GM21717 (cell line): ENCODE measurements at regions not wholly inside any gene's neighbourhood (a gene's known extent, or its start where the extent isn't known, plus 50 kb on each side); places are given as distances from the start of the nearest gene placed in this dataset.
"Not testable (repeated sequence)": the region's sequence is repeated elsewhere in the genome, so short reads cannot be mapped to it uniquely, and the experiment has no call there.

ENCODE experiments used
- ATAC-seq: cut with Tn5 transposase; IDR thresholded peaks from one replicate; pipeline ENCODE4 v1.9.1; 2021; ENCODE audit warnings: mild to moderate bottlenecking, moderate library complexity; ENCODE audit not compliant: unreplicated experiment

GRCh38 chrX:124234348-124234747, 98.1 kb upstream of the TEX13D start:
- ATAC-seq, result no peak

DNA sequence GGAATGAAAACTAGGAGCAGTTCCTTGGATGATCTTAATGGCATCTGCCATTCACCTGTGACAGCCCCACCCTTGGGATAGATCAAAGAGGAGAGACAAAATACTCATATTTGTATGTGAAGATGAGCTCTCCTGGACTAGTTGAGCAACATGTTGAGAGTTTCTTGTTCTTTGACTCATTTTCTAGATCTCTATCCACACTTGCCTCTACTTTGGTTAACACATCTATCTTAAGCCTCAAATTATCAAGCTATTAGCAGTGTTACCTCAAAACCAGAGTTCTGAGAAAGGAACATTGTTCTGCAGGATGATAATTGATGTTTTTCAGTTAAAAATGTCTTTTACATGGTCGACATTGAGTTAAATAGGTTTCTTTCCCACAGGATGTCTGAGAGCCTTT, 94.2 kb upstream of the TEX13D start:
- no peak for ATAC-seq

GRCh38 chrX:124239324-124239723, 93.1 kb upstream of the TEX13D start:
- peak; percentile 41 for ATAC-seq

GRCh38 chrX:124239911-124240310, 92.5 kb upstream of the TEX13D start:
- peak; percentile 91 for ATAC-seq

DNA sequence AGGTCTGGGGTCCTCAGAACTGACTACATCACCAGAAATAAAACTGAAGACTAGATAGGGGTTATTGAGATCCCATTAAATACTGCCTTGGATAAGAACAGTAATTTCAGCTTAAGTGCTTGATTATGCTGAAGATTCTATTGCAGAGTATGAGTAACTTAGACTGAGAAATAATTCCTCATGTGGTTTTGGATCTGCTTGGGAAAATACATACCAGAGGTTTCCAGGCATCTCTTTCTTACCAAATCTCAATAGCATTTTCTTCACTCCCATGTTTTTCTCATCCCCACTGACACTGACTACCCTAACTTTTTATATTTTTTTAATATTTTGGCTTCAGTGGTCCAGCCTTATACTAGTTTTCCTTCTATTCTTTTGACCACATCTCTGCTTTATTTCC, 92.0 kb upstream of the TEX13D start:
- no peak for ATAC-seq

DNA sequence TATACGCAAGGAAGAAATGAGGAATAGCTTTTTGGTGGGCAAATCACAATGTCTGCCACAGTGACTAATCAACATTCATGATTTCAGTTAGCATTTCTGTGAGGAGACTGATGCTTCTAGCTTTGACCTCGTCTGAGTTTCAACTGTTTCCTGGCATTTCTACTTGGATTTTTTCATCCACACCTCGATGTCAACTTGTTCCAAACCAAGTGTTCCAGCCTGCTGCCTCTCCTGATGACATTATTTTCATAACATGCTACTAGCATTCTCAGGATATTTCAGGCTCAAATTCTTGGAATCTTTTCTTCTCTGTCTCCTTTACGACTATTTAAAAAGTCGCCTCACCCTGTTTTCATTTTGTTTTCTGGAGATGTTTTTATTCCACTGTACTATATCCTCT, 90.3 kb upstream of the TEX13D start:
- ATAC-seq, result no peak

DNA sequence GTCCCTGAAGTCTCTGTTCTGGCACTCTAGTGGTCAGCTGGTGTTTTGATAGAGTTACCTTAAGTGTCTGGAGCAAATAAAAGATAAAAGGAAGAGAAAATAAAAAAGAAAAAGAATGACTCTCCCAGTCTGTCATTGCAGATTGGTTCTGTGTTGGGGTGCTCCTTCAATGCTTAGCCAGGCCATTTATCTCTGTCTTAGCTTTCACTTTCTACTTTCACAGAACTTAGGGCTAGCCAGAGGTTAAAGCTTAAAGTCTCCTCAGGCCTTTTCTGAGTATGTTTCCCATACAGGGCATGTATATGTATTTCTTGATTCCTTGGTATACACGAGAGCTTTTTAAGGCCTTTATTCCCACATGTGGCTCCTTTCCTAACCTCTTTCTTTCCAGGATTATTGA, 83.1 kb upstream of the TEX13D start:
- ATAC-seq, result no peak

- no peak for ATAC-seq
Measured at GRCh38 chrX:124250835-124251437, 81.5 kb upstream of the TEX13D start.

- ATAC-seq, result no peak
Measured at GRCh38 chrX:124254611-124255010, 77.8 kb upstream of the TEX13D start.

DNA sequence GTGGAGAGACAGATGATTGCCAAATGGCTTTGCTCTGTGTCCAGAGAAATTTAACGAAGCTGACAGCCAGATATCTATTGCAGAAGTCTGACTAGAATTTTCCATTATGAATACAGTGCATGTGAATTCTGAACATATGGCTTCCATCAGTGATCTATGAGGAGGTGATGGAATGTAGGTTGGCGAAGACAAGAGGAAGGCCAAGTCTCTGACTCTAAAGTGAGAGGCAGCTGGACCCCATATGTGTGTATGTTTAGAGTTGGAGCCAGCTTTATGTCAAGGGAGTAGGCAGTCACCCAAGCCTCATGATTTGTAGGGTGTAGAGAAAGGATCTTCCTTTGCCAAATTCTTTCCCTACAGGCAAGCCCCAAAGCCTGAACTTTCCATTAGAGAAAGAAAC, 76.2 kb upstream of the TEX13D start:
- no peak for ATAC-seq

DNA sequence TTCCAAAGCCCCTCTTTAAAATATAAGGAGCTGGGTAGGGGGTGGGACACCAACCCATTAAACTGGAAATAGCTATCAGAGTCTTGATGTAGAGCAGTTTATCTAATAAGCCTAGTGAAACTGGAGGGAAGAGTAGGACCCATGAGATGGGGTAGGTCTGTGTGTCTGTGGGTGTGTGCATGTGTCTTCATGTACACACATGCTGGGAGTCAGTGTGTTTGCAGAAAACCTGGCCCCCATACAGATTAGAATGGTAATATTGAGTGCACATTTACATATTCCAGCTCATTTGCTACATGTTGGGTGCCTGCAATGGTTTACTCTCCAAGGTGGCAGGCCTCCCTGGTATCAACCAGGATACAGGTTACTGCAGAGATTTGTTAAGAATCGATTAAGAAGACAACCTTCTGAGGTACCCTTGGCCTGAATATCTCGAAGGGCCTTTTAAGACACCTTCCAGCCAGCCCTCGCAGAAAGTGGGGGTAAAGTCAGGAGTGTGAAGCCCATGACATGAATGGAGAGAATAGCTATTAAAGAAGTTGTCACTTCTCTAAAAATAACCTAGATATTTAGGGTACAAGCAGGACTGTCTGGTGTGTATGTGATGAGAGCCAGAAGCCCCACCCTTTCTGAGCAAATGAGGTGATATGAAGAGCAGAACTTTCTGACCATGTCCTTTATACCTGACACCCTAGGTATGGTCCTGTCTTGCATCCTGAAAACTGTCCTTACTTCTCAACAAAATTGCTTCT, 75.7 kb upstream of the TEX13D start:
- no peak for ATAC-seq

- no peak for ATAC-seq
Measured at GRCh38 chrX:124257924-124258702, 74.3 kb upstream of the TEX13D start.

DNA sequence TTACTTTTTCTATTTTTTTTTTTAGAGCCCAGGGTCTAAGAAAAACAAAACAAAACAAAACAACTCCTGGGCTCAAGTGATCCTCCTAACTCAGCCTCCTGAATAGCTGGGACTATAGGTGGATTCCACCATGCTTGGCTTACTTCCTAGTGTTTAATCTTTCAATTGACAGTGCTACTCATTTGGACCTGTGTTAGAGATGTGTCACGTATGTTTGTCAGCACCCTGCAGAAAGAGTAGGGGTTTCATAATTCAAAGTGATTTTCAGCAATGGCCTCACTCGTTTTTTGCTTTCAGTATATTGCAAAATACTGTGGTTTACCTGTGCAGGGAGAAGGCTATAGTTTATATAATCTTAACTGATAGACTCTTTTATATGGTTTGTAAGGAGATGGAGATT, 71.6 kb upstream of the TEX13D start:
- ATAC-seq, result no peak

GRCh38 chrX:124263743-124264142, 68.7 kb upstream of the TEX13D start:
- no peak for ATAC-seq

DNA sequence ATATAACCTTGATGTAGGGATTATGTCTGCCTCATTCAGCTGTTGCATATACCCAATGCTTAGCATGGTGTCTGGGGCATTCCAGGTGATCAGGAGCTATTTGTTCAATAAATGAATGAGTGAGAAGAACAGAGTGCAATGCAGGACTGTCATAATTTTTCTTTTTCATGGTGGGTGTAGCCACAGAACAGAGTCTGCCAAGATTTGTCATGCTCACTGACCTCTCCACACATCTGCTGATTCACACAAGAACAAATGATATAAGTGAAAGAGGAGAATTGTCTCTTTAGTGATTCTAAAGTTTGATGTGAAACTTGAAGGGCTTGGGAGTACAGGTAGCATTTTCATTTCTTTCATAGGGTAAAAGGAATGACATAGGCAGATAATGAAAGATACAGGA, 64.4 kb upstream of the TEX13D start:
- no peak for ATAC-seq

- ATAC-seq, result no peak
Measured at GRCh38 chrX:124269881-124270280, 62.6 kb upstream of the TEX13D start.

- ATAC-seq, result not testable (repeated sequence)
Measured at GRCh38 chrX:124271599-124271998, 60.9 kb upstream of the TEX13D start.

- no peak for ATAC-seq
Measured at GRCh38 chrX:124272370-124272982, 60.0 kb upstream of the TEX13D start.

- no peak for ATAC-seq
Measured at GRCh38 chrX:124274438-124275181, 57.9 kb upstream of the TEX13D start.

DNA sequence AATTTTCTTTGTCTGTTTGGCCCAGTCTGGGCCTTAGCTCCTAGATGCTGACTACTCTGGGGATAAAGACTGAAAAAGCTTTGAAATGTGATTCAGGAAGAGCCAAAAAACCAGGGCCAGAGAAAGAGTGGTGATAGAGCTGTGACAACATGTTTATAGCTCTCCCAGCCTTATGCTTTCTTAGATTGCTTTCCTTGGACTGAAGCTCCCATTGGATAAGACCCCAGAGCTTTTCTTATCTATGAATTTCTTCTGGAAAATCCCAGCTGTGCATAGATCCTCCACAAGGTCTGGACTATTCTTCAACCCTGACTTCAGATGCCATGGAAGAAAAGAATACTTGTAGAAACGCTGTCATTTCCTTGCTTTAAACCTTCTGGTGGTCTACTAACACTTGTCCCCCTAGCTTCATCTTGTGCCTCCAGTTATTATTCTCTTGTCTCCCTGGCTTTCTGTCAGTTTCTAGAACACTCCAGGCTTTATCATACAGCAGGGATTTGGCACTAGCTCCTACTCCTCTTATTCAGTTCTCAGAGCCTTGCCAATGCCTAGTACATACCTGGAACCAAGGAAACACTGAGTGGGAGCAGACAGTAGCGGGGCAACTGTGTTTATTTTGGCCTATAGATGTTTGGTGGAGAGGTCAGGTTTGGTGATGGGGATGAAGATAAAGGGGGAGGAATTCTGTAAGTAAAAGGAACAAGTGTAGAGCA, 57.1 kb upstream of the TEX13D start:
- no peak for ATAC-seq
